Mesenchymal stem cell (in vitro differentiated cells and primary cell): ENCODE measurements at regions not wholly inside any gene's neighbourhood (a gene's known extent, or its start where the extent isn't known, plus 50 kb on each side); places are given as distances from the start of the nearest gene placed in this dataset.

ENCODE experiments used
- DNase-seq: peaks from one replicate; pipeline ENCODE4 v3.0.0-alpha.2; 2013
- H2AFZ ChIP-seq: one replicate; pipeline ENCODE4 v1.6.1; 2013; ENCODE audit warnings: low read depth, mild to moderate bottlenecking, control low read depth, inconsistent platforms, low read length, moderate library complexity
- H2AK5ac ChIP-seq: 2 replicates; pipeline ENCODE4 v1.6.1; 2013; ENCODE audit warnings: low read length, moderate library complexity, mild to moderate bottlenecking, inconsistent platforms; ENCODE audit not compliant: severe bottlenecking
- H2BK120ac ChIP-seq: one replicate; pipeline ENCODE4 v1.6.1; 2013; ENCODE audit warnings: low read depth, mild to moderate bottlenecking, inconsistent platforms, low read length, moderate library complexity
- H2BK12ac ChIP-seq, 2 experiments: one replicate each; pipeline ENCODE4 v1.6.1; 2013; ENCODE audit warnings: inconsistent platforms in 2 of 2, low read length in 2 of 2, mild to moderate bottlenecking in 2 of 2, moderate library complexity in 2 of 2, control low read depth in 1 of 2
- H2BK15ac ChIP-seq: one replicate; pipeline ENCODE4 v1.6.1; 2013; ENCODE audit warnings: mild to moderate bottlenecking, low read depth, inconsistent platforms; ENCODE audit not compliant: poor library complexity, severe bottlenecking
- H2BK5ac ChIP-seq: 2 replicates; pipeline ENCODE4 v1.6.1; 2013; ENCODE audit warnings: low read depth, mild to moderate bottlenecking, low read length, control low read depth, inconsistent platforms; ENCODE audit not compliant: poor library complexity, severe bottlenecking
- H3K14ac ChIP-seq, 2 experiments: one replicate each; pipeline ENCODE4 v1.6.1; 2013; ENCODE audit warnings: inconsistent platforms in 2 of 2, low read length in 2 of 2, control low read depth in 1 of 2, mild to moderate bottlenecking in 1 of 2, moderate library complexity in 1 of 2
- H3K18ac ChIP-seq, 2 experiments: one replicate each; pipeline ENCODE4 v1.6.1; 2013; ENCODE audit warnings: inconsistent platforms in 2 of 2, low read length in 2 of 2, control low read depth in 1 of 2, low read depth in 1 of 2, mild to moderate bottlenecking in 1 of 2
- H3K23ac ChIP-seq, 2 experiments: one replicate each; pipeline ENCODE4 v1.6.1; 2013; ENCODE audit warnings: inconsistent platforms in 2 of 2, low read length in 2 of 2, mild to moderate bottlenecking in 2 of 2, moderate library complexity in 2 of 2, control low read depth in 1 of 2
- H3K27ac ChIP-seq: 2 replicates; pipeline ENCODE4 v1.5.1; 2013; ENCODE audit warnings: mild to moderate bottlenecking, moderate library complexity, low read length, control low read depth, inconsistent platforms; ENCODE audit not compliant: poor library complexity, severe bottlenecking
- H3K27me3 ChIP-seq, 2 experiments: 2 replicates each; pipeline versions ENCODE4 v1.6.1 to v1.7.0; 2013; ENCODE audit warnings: low read length in 2 of 2, mild to moderate bottlenecking in 2 of 2, moderate library complexity in 2 of 2, control low read depth in 1 of 2, inconsistent platforms in 1 of 2; ENCODE audit not compliant: control insufficient read depth in 1 of 2, insufficient read depth in 1 of 2
- H3K36me3 ChIP-seq, 2 experiments: 2 replicates each; pipeline versions ENCODE4 v1.6.1 to v1.7.0; 2013; ENCODE audit warnings: low read length in 2 of 2, control low read depth in 1 of 2, inconsistent platforms in 1 of 2, low read depth in 1 of 2, mild to moderate bottlenecking in 1 of 2; ENCODE audit not compliant: insufficient read depth in 2 of 2, control insufficient read depth in 1 of 2
- H3K4ac ChIP-seq, 2 experiments: one replicate each; pipeline ENCODE4 v1.6.1; 2013; ENCODE audit warnings: inconsistent platforms in 2 of 2, low read length in 2 of 2, mild to moderate bottlenecking in 2 of 2, moderate library complexity in 2 of 2, control low read depth in 1 of 2, low read depth in 1 of 2
- H3K4me1 ChIP-seq: 2 replicates; pipeline ENCODE4 v1.6.1; 2013; ENCODE audit warnings: low read depth, low read length, control low read depth; ENCODE audit not compliant: control insufficient read depth, insufficient read depth
- H3K4me2 ChIP-seq: 2 replicates; pipeline ENCODE4 v1.6.1; 2013; ENCODE audit warnings: low read length, mild to moderate bottlenecking, inconsistent platforms; ENCODE audit not compliant: poor library complexity, severe bottlenecking
- H3K4me3 ChIP-seq, 2 experiments: 2 replicates each; pipeline versions ENCODE4 v1.5.1 to v1.7.0; 2013; ENCODE audit warnings: low read length in 2 of 2, mild to moderate bottlenecking in 2 of 2, control low read depth in 1 of 2, low read depth in 1 of 2; ENCODE audit not compliant: insufficient read depth in 1 of 2
- H3K79me1 ChIP-seq: replicated peaks from 2 replicates; pipeline ENCODE4 v1.6.1; 2013; ENCODE audit warnings: mild to moderate bottlenecking, control low read depth, low read length, inconsistent platforms; ENCODE audit not compliant: poor library complexity, severe bottlenecking
- H3K9ac ChIP-seq: 2 replicates; pipeline ENCODE4 v1.7.0; 2013; ENCODE audit warnings: mild to moderate bottlenecking, low read length, moderate library complexity
- H3K9me3 ChIP-seq: 2 replicates; pipeline ENCODE4 v1.7.0; 2013; ENCODE audit warnings: mild to moderate bottlenecking, low read length; ENCODE audit not compliant: control insufficient read depth
- H4K8ac ChIP-seq: one replicate; pipeline ENCODE4 v1.6.1; 2013; ENCODE audit warnings: inconsistent platforms, mild to moderate bottlenecking, low read length, moderate library complexity
- H4K91ac ChIP-seq: one replicate; pipeline ENCODE4 v1.6.1; 2013; ENCODE audit warnings: mild to moderate bottlenecking, low read length, inconsistent platforms
- WGBS: methylation state at CpG from one replicate; pipeline ENCODE4 v1.1.7; 2013; ENCODE audit warnings: mixed read lengths; 5-methylcytosine and 5-hydroxymethylcytosine counted together

GRCh38 chr13:85969331-85969730, 170.1 kb upstream of the SLITRK6 start:
- H2BK15ac ChIP-seq: no peak overlapping the region
- no peak overlapping the region for H3K4ac ChIP-seq
- H4K8ac ChIP-seq: no peak overlapping the region
- H3K4me3 ChIP-seq: no peak overlapping the region
- no peaks in the 10 kb centered on the region for H3K27me3 ChIP-seq
- H3K4me1 ChIP-seq: peaks cover 1% of the 10 kb centered on the region
- no peaks in the 10 kb centered on the region for H3K9me3 ChIP-seq
- H2BK12ac ChIP-seq: no peak overlapping the region
- H2BK120ac ChIP-seq: no peak overlapping the region
- no peak overlapping the region for H2AFZ ChIP-seq
- H2AK5ac ChIP-seq: no peak overlapping the region
- H3K27ac ChIP-seq: no peak overlapping the region
- no peak overlapping the region for H3K18ac ChIP-seq
- no peak overlapping the region for H3K9ac ChIP-seq
- no peaks in the 10 kb centered on the region for H3K79me1 ChIP-seq
- H2BK5ac ChIP-seq: no peak overlapping the region
- no peak overlapping the region for H3K4me2 ChIP-seq
- no peak overlapping the region for H3K14ac ChIP-seq
- H3K23ac ChIP-seq: no peak overlapping the region
- no peaks in the 10 kb centered on the region for H3K36me3 ChIP-seq
- no peak overlapping the region for H4K91ac ChIP-seq
- no peak for DNase-seq

- Histone ChIP-seq H3K27ac (no peak overlapping the region), H3K79me1 (no peaks in the 10 kb centered on the region), H3K14ac (no peak overlapping the region), H3K27me3 (no peaks in the 10 kb centered on the region), H2BK5ac (no peak overlapping the region), H3K4me3 (no peak overlapping the region), H3K4ac (no peak overlapping the region), H3K36me3 (no peaks in the 10 kb centered on the region), H3K9me3 (peaks cover 36% of the 10 kb centered on the region), H3K4me1 (no peaks in the 10 kb centered on the region), H3K4me2 (no peak overlapping the region), H4K8ac (no peak overlapping the region), H2AK5ac (no peak overlapping the region), H3K9ac (no peak overlapping the region), H2BK15ac (no peak overlapping the region), H2BK120ac (no peak overlapping the region), H2BK12ac (no peak overlapping the region), H3K23ac (no peak overlapping the region), H4K91ac (no peak overlapping the region), H2AFZ (no peak overlapping the region), H3K18ac (no peak overlapping the region)
- 83% methylated on average over 4 of the region's 4 CpGs for WGBS
- no peak for DNase-seq
These were observed 136.7 kb upstream of the SLITRK6 start for GRCh38 chr13:85935868-85936467.

- no peak overlapping the region for H3K9ac ChIP-seq
- no peak overlapping the region for H3K23ac ChIP-seq
- H3K4me2 ChIP-seq: no peak overlapping the region
- 15% methylated on average over 2 of the region's 2 CpGs for WGBS
- peaks cover 8% of the 10 kb centered on the region for H3K9me3 ChIP-seq
- H3K27me3 ChIP-seq: no peaks in the 10 kb centered on the region
- H2AFZ ChIP-seq: no peak overlapping the region
- H4K91ac ChIP-seq: no peak overlapping the region
- H3K36me3 ChIP-seq: no peaks in the 10 kb centered on the region
- H3K4ac ChIP-seq: no peak overlapping the region
- no peak overlapping the region for H2BK12ac ChIP-seq
- H3K4me3 ChIP-seq: no peak overlapping the region
- no peak overlapping the region for H3K14ac ChIP-seq
- no peak overlapping the region for H3K27ac ChIP-seq
- no peak overlapping the region for H3K18ac ChIP-seq
- no peak for DNase-seq
- H2BK120ac ChIP-seq: no peak overlapping the region
- no peak overlapping the region for H2AK5ac ChIP-seq
- H4K8ac ChIP-seq: no peak overlapping the region
- H2BK5ac ChIP-seq: no peak overlapping the region
- no peaks in the 10 kb centered on the region for H3K79me1 ChIP-seq
- H2BK15ac ChIP-seq: no peak overlapping the region
- H3K4me1 ChIP-seq: no peaks in the 10 kb centered on the region
These were observed 130.9 kb upstream of the SLITRK6 start for GRCh38 chr13:85930108-85930507.

DNA sequence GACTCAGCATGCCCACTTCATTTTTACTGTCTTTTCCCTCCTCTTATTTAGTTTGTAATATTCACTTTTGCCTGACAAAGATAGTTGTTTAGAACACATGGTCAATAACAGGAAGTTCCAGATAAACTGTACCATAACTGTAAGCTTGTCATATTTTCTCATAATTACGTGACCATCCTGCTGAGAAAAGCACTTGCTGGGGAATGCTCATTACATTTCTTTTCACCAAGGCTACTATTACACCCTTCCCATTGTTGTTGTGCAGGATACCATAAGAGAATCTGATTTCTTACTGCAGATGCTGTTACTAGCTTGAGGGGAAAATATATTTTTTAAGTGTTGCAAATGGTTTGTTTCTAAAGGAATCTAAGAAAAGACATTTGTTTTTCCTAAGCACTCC, 111.7 kb upstream of the SLITRK6 start:
- H3K36me3 ChIP-seq: no peaks in the 10 kb centered on the region
- WGBS: 80% methylated on average over 1 of the region's 1 CpG
- H3K4me1 ChIP-seq: no peaks in the 10 kb centered on the region
- no peak overlapping the region for H3K27ac ChIP-seq
- no peak overlapping the region for H2BK15ac ChIP-seq
- H3K4me3 ChIP-seq: no peak overlapping the region
- H4K91ac ChIP-seq: no peak overlapping the region
- H2BK5ac ChIP-seq: no peak overlapping the region
- no peak overlapping the region for H3K4ac ChIP-seq
- H2AK5ac ChIP-seq: no peak overlapping the region
- H2BK120ac ChIP-seq: no peak overlapping the region
- no peak overlapping the region for H2BK12ac ChIP-seq
- no peak overlapping the region for H3K9ac ChIP-seq
- H4K8ac ChIP-seq: no peak overlapping the region
- DNase-seq: no peak
- H3K4me2 ChIP-seq: no peak overlapping the region
- no peak overlapping the region for H3K18ac ChIP-seq
- H3K23ac ChIP-seq: no peak overlapping the region
- H3K79me1 ChIP-seq: no peaks in the 10 kb centered on the region
- H3K14ac ChIP-seq: no peak overlapping the region
- no peak overlapping the region for H2AFZ ChIP-seq
- H3K27me3 ChIP-seq: no peaks in the 10 kb centered on the region
- H3K9me3 ChIP-seq: peaks cover 15% of the 10 kb centered on the region
